Naive thymus-derived CD8-positive, alpha-beta T cell (primary cell): ENCODE measurements at regions not wholly inside any gene's neighbourhood (a gene's known extent, or its start where the extent isn't known, plus 50 kb on each side); places are given as distances from the start of the nearest gene placed in this dataset.
A peak's percentile ranks its signal among the peaks of the same experiment; 100 is the strongest.

ENCODE experiments used
- ATAC-seq, 2 donors: fragments of 150-1000 bp; cut with Tn5 transposase in 1 of 2; sonication (Bioruptor Pico), chemical (Tn5 transposase) in 1 of 2; 1 replicate in 1 of 2; 2 replicates in 1 of 2; pipeline ENCODE4 v1.10.0; 2021; ENCODE audit warnings: mild to moderate bottlenecking in 2 of 2, moderate library complexity in 2 of 2
- POLR2A ChIA-PET: fragments of 350-600 bp; sonication (Branson Sonifier 250); formaldehyde crosslinking; loops from one replicate; lab custom pipeline; 2021; ENCODE audit warnings: antibody characterized with exemption; lab: Charles Lee
- DNase-seq, 10 donors: peaks; one replicate each; pipeline versions ENCODE4 v3.0.0 to v3.0.0-alpha.2; 2020 to 2022
- H3K27ac Mint-ChIP-seq, 10 donors: one replicate each; pipeline ENCODE4 v1.8.0; 2020 to 2022; ENCODE audit warnings: mild to moderate bottlenecking in 10 of 10, mixed read lengths in 10 of 10, moderate library complexity in 4 of 10, inconsistent platforms in 1 of 10
- H3K27me3 Mint-ChIP-seq, 5 donors: one replicate each; pipeline ENCODE4 v1.8.0; 2021 to 2022; ENCODE audit warnings: mixed read lengths in 5 of 5
- H3K36me3 Mint-ChIP-seq, 3 donors: one replicate each; pipeline ENCODE4 v1.8.0; 2020 to 2022; ENCODE audit warnings: mixed read lengths in 3 of 3, mild to moderate bottlenecking in 2 of 3, inconsistent platforms in 1 of 3
- H3K4me1 Mint-ChIP-seq, 4 donors: one replicate each; pipeline ENCODE4 v1.8.0; 2021 to 2022; ENCODE audit warnings: mixed read lengths in 4 of 4
- H3K4me3 Mint-ChIP-seq, 10 donors: one replicate each; pipeline ENCODE4 v1.8.0; 2020 to 2022; ENCODE audit warnings: mild to moderate bottlenecking in 10 of 10, mixed read lengths in 10 of 10, moderate library complexity in 6 of 10, inconsistent platforms in 1 of 10
- H3K9me3 Mint-ChIP-seq, 9 donors: one replicate each; pipeline ENCODE4 v1.8.0; 2020 to 2022; ENCODE audit warnings: mixed read lengths in 9 of 9, mild to moderate bottlenecking in 3 of 9, inconsistent platforms in 1 of 9, moderate library complexity in 1 of 9

GRCh38 chr7:93048136-93048930 is 69.4 kb downstream of the SAMD9 start:
- Mint-ChIP-seq H3K4me3 (no peak overlapping the region), H3K36me3 (no peaks in the 10 kb centered on the region), H3K27ac (no peak overlapping the region), H3K27me3 (peaks cover 0 to 6% (median 1%) of the 10 kb centered on the region in 5 donors), H3K4me1 (peaks cover 0 to 2% (median 1%) of the 10 kb centered on the region in 4 donors), H3K9me3 (no peaks in the 10 kb centered on the region)
- POLR2A ChIA-PET, result no interaction called here
- ATAC-seq (no peak), DNase-seq (no peak)

DNA sequence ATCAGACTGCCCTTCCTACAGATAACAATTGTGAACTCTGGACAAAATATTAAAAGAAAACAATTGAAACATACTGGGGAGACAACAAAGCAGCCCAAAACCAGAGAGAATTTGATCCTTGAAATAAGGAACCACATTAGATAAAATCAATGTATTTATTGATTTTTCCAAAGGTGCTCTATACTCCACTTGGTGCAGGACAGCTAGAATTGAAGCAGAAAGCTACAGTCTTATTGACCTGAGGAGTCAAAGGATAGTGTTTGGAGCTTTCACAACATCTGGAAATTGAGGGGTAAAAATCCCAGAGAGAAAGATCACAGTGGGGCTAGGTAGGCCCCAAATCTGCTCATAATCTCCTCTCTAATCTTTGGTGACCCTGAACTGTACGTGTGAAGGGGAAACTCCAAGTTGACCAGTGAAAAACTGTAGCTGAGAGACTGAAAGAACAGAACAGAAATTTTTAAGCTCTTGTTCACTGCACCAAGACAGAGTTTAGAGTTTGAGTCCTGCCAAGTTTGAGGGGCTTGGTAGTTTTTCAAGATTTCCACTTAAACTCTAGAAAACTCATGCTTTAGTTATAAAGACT is 70.2 kb downstream of the SAMD9 start:
- H3K27ac Mint-ChIP-seq, result no peak overlapping the region
- ATAC-seq (no peak), DNase-seq (no peak)
- no peaks in the 10 kb centered on the region for H3K4me1 Mint-ChIP-seq
- POLR2A ChIA-PET, result no interaction called here
- peaks cover 0 to 6% (median 1%) of the 10 kb centered on the region in 5 donors for H3K27me3 Mint-ChIP-seq
- no peak overlapping the region for H3K4me3 Mint-ChIP-seq
- no peaks in the 10 kb centered on the region for H3K36me3 Mint-ChIP-seq
- no peaks in the 10 kb centered on the region for H3K9me3 Mint-ChIP-seq

GRCh38 chr7:93046641-93047040 is 71.1 kb downstream of the SAMD9 start:
- no peak for DNase-seq
- Mint-ChIP-seq H3K36me3 (no peaks in the 10 kb centered on the region), H3K27ac (no peak overlapping the region), H3K27me3 (peaks cover 0 to 6% (median 2%) of the 10 kb centered on the region in 5 donors), H3K9me3 (no peaks in the 10 kb centered on the region), H3K4me3 (no peak overlapping the region), H3K4me1 (no peaks in the 10 kb centered on the region)
- no peak for ATAC-seq
- POLR2A ChIA-PET, result no interaction called here

GRCh38 chr7:93044147-93044810 is 73.5 kb downstream of the SAMD9 start:
- ATAC-seq (no peak), DNase-seq (no peak)
- Mint-ChIP-seq H3K36me3 (no peaks in the 10 kb centered on the region), H3K27me3 (peaks cover 0 to 6% (median 2%) of the 10 kb centered on the region in 5 donors), H3K4me1 (no peaks in the 10 kb centered on the region), H3K9me3 (no peaks in the 10 kb centered on the region), H3K27ac (peak overlapping the region in 1 of 10 donors; percentile 18), H3K4me3 (no peak overlapping the region)
- POLR2A ChIA-PET, result interaction anchor here (0.7 kb wide), 1 partner anchor 1158 kb away, joined by 5 read pairs; no protein-coding TSS in a partner anchor

- DNase-seq (no peak), ATAC-seq (no peak)
- POLR2A ChIA-PET, result interaction anchor here (0.7 kb wide), 1 partner anchor 1157 kb away, joined by 5 read pairs; no protein-coding TSS in a partner anchor
- Mint-ChIP-seq H3K4me1 (no peaks in the 10 kb centered on the region), H3K9me3 (no peaks in the 10 kb centered on the region), H3K36me3 (no peaks in the 10 kb centered on the region), H3K27ac (no peak overlapping the region), H3K27me3 (peaks cover 0 to 6% (median 2%) of the 10 kb centered on the region in 5 donors), H3K4me3 (no peak overlapping the region)
Measured at GRCh38 chr7:93043385-93043985, 74.3 kb downstream of the SAMD9 start.

GRCh38 chr7:93040355-93040754 is 77.4 kb downstream of the SAMD9 start:
- Mint-ChIP-seq H3K4me3 (no peak overlapping the region), H3K4me1 (peaks cover 0 to 8% (median 5%) of the 10 kb centered on the region in 4 donors), H3K27me3 (peaks cover 0 to 6% (median 2%) of the 10 kb centered on the region in 5 donors), H3K9me3 (no peaks in the 10 kb centered on the region), H3K27ac (peak overlapping the region in 1 of 10 donors; percentile 33), H3K36me3 (no peaks in the 10 kb centered on the region)
- POLR2A ChIA-PET, result no interaction called here
- DNase-seq (no peak), ATAC-seq (no peak)

DNA sequence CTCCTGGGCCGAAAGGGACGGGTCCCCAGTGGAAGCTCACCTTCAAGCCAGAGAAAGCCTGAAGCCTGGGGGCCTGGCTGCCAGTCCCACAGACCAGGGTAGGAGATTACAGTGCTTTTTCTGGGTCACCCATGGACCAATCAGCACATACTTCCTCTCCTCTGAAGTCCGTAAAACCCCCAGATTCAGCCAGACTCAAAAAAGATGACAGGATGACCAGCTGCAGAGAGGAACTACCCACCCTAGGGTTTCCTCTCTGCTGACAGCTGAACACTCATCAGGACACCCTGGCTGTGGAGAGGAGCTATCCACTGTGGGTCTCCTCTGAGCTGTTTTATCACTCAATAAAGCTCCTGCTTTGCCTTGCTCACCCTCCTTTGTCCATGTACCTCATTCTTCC is 78.0 kb downstream of the SAMD9 start:
- Mint-ChIP-seq H3K9me3 (no peaks in the 10 kb centered on the region), H3K4me3 (no peak overlapping the region), H3K36me3 (no peaks in the 10 kb centered on the region), H3K27ac (peak overlapping the region in 1 of 10 donors; percentile 4), H3K27me3 (peaks cover 0 to 6% (median 2%) of the 10 kb centered on the region in 5 donors), H3K4me1 (peaks cover 0 to 8% (median 5%) of the 10 kb centered on the region in 4 donors)
- no peak for DNase-seq
- POLR2A ChIA-PET, result no interaction called here
- no peak for ATAC-seq

GRCh38 chr7:93039282-93039681 is 78.5 kb downstream of the SAMD9 start:
- no peak overlapping the region for H3K27ac Mint-ChIP-seq
- POLR2A ChIA-PET, result no interaction called here
- DNase-seq (no peak), ATAC-seq (no peak)
- no peak overlapping the region for H3K4me3 Mint-ChIP-seq
- no peaks in the 10 kb centered on the region for H3K9me3 Mint-ChIP-seq
- H3K27me3 Mint-ChIP-seq, result peaks cover 0 to 4% (median 0%) of the 10 kb centered on the region in 5 donors
- peaks cover 0 to 8% (median 5%) of the 10 kb centered on the region in 4 donors for H3K4me1 Mint-ChIP-seq
- H3K36me3 Mint-ChIP-seq, result no peaks in the 10 kb centered on the region

DNA sequence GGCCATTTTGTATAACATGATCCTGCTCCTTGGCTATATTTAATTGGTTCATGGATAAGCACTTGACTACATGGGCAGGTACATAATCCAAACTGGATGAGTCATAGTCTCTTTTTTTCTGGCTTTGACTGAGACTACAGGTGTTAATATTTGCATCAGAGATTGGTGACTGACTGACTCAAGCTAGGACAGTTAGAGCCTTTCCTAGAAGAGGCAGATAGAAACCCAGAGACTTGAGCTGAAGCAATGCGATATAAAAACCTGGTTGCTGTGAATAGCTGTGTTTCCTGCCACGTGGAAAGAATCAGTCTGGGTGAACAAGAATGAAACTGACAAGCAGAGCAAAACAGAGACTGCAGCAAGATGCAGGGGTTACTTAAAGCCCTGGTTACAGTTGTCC is 81.0 kb downstream of the SAMD9 start:
- POLR2A ChIA-PET, result no interaction called here
- peaks cover 0 to 11% (median 8%) of the 10 kb centered on the region in 9 donors for H3K9me3 Mint-ChIP-seq
- H3K27ac Mint-ChIP-seq, result peak overlapping the region in 1 of 10 donors; percentile 21

GRCh38 chr7:93036149-93036640 is 81.6 kb downstream of the SAMD9 start:
- POLR2A ChIA-PET, result no interaction called here
- peaks cover 0 to 9% (median 7%) of the 10 kb centered on the region in 3 donors for H3K36me3 Mint-ChIP-seq
- no peak overlapping the region for H3K4me3 Mint-ChIP-seq
- H3K27me3 Mint-ChIP-seq, result no peaks in the 10 kb centered on the region
- peaks cover 0 to 8% (median 5%) of the 10 kb centered on the region in 4 donors for H3K4me1 Mint-ChIP-seq
- ATAC-seq, result no peak
- no peak overlapping the region for H3K27ac Mint-ChIP-seq
- H3K9me3 Mint-ChIP-seq, result peaks cover 0 to 16% (median 12%) of the 10 kb centered on the region in 9 donors
- DNase-seq, result no peak

More for the DNA sequence above, 81.0 kb downstream of the SAMD9 start:
- Mint-ChIP-seq H3K4me3 (no peak overlapping the region), H3K36me3 (peaks cover 0 to 5% (median 4%) of the 10 kb centered on the region in 3 donors), H3K27me3 (no peaks in the 10 kb centered on the region), H3K4me1 (peaks cover 0 to 8% (median 5%) of the 10 kb centered on the region in 4 donors)
- ATAC-seq, result peak in 1 of 2 donors; percentile 12
- no peak for DNase-seq

DNA sequence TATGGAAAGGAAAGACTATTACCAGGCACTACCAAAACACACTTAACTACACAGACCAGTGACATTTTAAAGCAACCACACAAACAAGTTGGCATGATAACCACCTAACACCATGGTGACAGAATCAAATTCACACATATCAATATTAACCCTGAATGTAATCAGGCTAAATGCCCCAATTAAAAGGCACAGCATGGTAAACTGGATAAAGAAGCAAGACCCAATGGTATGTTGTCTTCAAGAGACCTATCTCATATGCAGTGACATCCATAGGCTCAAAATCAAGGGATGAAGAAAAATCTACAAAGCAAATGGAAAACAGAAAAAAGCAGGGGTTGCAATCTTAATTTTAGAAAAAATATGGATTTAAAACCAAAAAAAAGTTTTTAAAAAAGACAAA is 86.0 kb downstream of the SAMD9 start:
- Mint-ChIP-seq H3K9me3 (peaks cover 0 to 24% (median 20%) of the 10 kb centered on the region in 9 donors), H3K4me1 (peaks cover 0 to 6% (median 1%) of the 10 kb centered on the region in 4 donors), H3K36me3 (peaks cover 0 to 17% (median 12%) of the 10 kb centered on the region in 3 donors), H3K27me3 (peaks cover 2 to 16% (median 4%) of the 10 kb centered on the region in 5 donors), H3K4me3 (no peak overlapping the region), H3K27ac (no peak overlapping the region)
- ATAC-seq, result no peak
- POLR2A ChIA-PET, result no interaction called here
- DNase-seq, result no peak

DNA sequence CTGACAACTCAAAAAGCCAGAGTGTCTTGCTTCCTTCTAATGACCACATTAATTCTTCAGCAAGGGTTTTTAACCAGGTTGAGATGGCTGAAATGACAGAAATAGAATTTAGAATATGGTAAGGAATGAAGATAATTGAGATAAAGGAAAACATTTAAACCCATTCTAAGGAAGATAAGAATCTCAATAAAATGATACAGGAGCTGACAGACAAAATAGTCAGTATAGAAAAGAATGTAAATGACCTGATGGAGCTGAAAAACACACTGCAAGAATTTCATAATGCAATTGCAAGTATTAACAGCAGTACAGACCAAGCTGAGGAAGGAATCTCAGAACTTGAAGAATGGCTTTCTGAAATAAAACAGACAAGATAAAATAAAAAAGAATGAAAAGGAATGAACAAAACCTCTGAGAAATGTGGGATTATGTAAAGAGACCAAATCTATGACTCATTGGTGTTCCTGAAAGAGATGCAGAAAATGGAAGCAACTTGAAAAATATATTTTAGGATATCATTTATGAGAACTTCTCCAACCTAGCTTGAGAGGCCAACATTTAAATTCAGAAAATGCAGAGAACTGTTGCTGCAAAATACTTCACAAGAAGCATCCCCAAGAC is 87.1 kb downstream of the SAMD9 start:
- Mint-ChIP-seq H3K36me3 (peaks cover 0 to 17% (median 12%) of the 10 kb centered on the region in 3 donors), H3K9me3 (peaks cover 0 to 24% (median 20%) of the 10 kb centered on the region in 9 donors), H3K4me1 (peaks cover 0 to 4% (median under 1%) of the 10 kb centered on the region in 4 donors), H3K4me3 (no peak overlapping the region), H3K27me3 (peaks cover 3 to 27% (median 4%) of the 10 kb centered on the region in 5 donors), H3K27ac (no peak overlapping the region)
- POLR2A ChIA-PET, result no interaction called here
- DNase-seq (no peak), ATAC-seq (no peak)
